ENCODE measurements at regions not wholly inside any gene's neighbourhood (a gene's known extent, or its start where the extent isn't known, plus 50 kb on each side); places are given as distances from the start of the nearest gene placed in this dataset.

- H3K4me1 ChIP-seq, result no peaks in the 10 kb centered on the region
- no peaks in the 10 kb centered on the region for H3K36me3 ChIP-seq
- DNase-seq, result no peak
- no peak for TF ChIP-seq CTCF (IDR thresholded peaks at IDR 0.05)
- no peaks in the 10 kb centered on the region for H3K9me3 ChIP-seq
- ATAC-seq, result no peak
- intact Hi-C loops (cut with DNase I), result no loop called here
- no peak overlapping the region for H3K4me3 ChIP-seq
- no peak overlapping the region for H3K27ac ChIP-seq
- H3K27me3 ChIP-seq (ENCODE audit: low read depth), result no peaks in the 10 kb centered on the region
These were observed 135.6 kb downstream of the TMEM168 start for GRCh38 chr7:112654322-112655216.

GRCh38 chr7:112665709-112666108 is 124.5 kb downstream of the TMEM168 start:
- Histone ChIP-seq H3K4me3 (no peak overlapping the region), H3K27ac (no peak overlapping the region), H3K9me3 (no peaks in the 10 kb centered on the region), H3K27me3 (ENCODE audit: low read depth) (no peaks in the 10 kb centered on the region), H3K36me3 (no peaks in the 10 kb centered on the region), H3K4me1 (no peaks in the 10 kb centered on the region)
- intact Hi-C loops (cut with DNase I), result no loop called here
- no peak for DNase-seq
- TF ChIP-seq CTCF (IDR thresholded peaks at IDR 0.05), result no peak
- ATAC-seq, result no peak

GRCh38 chr7:112668561-112668960 is 121.6 kb downstream of the TMEM168 start:
- ATAC-seq (no peak), DNase-seq (no peak)
- H3K36me3 ChIP-seq, result no peaks in the 10 kb centered on the region
- intact Hi-C loops (cut with DNase I), result no loop called here
- H3K27me3 ChIP-seq (ENCODE audit: low read depth), result no peaks in the 10 kb centered on the region
- no peaks in the 10 kb centered on the region for H3K9me3 ChIP-seq
- TF ChIP-seq CTCF (IDR thresholded peaks at IDR 0.05), result no peak
- no peak overlapping the region for H3K4me3 ChIP-seq
- H3K4me1 ChIP-seq, result no peaks in the 10 kb centered on the region
- no peak overlapping the region for H3K27ac ChIP-seq

- no peak for DNase-seq
- no peaks in the 10 kb centered on the region for H3K27me3 ChIP-seq (ENCODE audit: low read depth)
- no peaks in the 10 kb centered on the region for H3K9me3 ChIP-seq
- H3K36me3 ChIP-seq, result no peaks in the 10 kb centered on the region
- no peaks in the 10 kb centered on the region for H3K4me1 ChIP-seq
- no peak overlapping the region for H3K4me3 ChIP-seq
- no peak for TF ChIP-seq CTCF (IDR thresholded peaks at IDR 0.05)
- no peak overlapping the region for H3K27ac ChIP-seq
- no peak for ATAC-seq
- intact Hi-C loops (cut with DNase I), result no loop called here
These were observed 120.9 kb downstream of the TMEM168 start for GRCh38 chr7:112669306-112669705.

GRCh38 chr7:112670193-112670592 is 120.0 kb downstream of the TMEM168 start:
- ATAC-seq (no peak), DNase-seq (no peak)
- TF ChIP-seq CTCF (IDR thresholded peaks at IDR 0.05), result no peak
- Histone ChIP-seq H3K4me3 (no peak overlapping the region), H3K27me3 (ENCODE audit: low read depth) (no peaks in the 10 kb centered on the region), H3K9me3 (no peaks in the 10 kb centered on the region), H3K36me3 (no peaks in the 10 kb centered on the region), H3K4me1 (no peaks in the 10 kb centered on the region), H3K27ac (no peak overlapping the region)
- intact Hi-C loops (cut with DNase I), result no loop called here

All from lower lobe of right lung (tissue), 2 donors.